ENCODE measurements at regions not wholly inside any gene's neighbourhood (a gene's known extent, or its start where the extent isn't known, plus 50 kb on each side); places are given as distances from the start of the nearest gene placed in this dataset.

GRCh38 chr14:89651805-89652204 is 234.8 kb upstream of the FOXN3 start:
- Histone ChIP-seq H3K36me3 (replicated peaks in 1 of 2; ENCODE audit: insufficient read depth in 1 of 2, low read depth in 2 of 2) (no peaks in the 10 kb centered on the region), H3K9me3 (no peaks in the 10 kb centered on the region), H3K4me1 (peaks cover 23% of the 10 kb centered on the region), H3K27ac (no peak overlapping the region), H3K4me3 (no peak overlapping the region), H3K27me3 (no peaks in the 10 kb centered on the region)
- intact Hi-C loops (cut with DNase I) = no loop called here
- no peak for ATAC-seq
- TF ChIP-seq POLR2A (IDR thresholded peaks at IDR 0.05) (no peak), CTCF (IDR thresholded peaks at IDR 0.05) (no peak)
- no peak for DNase-seq
- 87 to 95% methylated on average over 2 of the region's 2 CpGs for WGBS, 2 donors

GRCh38 chr14:89650077-89650978 is 233.3 kb upstream of the FOXN3 start:
- intact Hi-C loops (cut with DNase I) = no loop called here
- H3K27me3 ChIP-seq = no peaks in the 10 kb centered on the region
- H3K4me3 ChIP-seq = no peak overlapping the region
- TF ChIP-seq CTCF (IDR thresholded peaks at IDR 0.05) (no peak), POLR2A (IDR thresholded peaks at IDR 0.05) (no peak)
- ATAC-seq (no peak), DNase-seq (no peak)
- H3K9me3 ChIP-seq = no peaks in the 10 kb centered on the region
- 89 to 92% methylated on average over 4 of the region's 4 CpGs for WGBS, 2 donors
- H3K4me1 ChIP-seq = peaks cover 23% of the 10 kb centered on the region
- peak overlapping the region in 3 of 4 donors; percentile 16 to 42 (median 42) for H3K27ac ChIP-seq
- H3K36me3 ChIP-seq (replicated peaks in 1 of 2; ENCODE audit: insufficient read depth in 1 of 2, low read depth in 2 of 2) = no peaks in the 10 kb centered on the region

GRCh38 chr14:89649451-89650075 is 232.5 kb upstream of the FOXN3 start:
- no peak for DNase-seq
- H3K9me3 ChIP-seq = no peaks in the 10 kb centered on the region
- H3K27me3 ChIP-seq = no peaks in the 10 kb centered on the region
- no peak for TF ChIP-seq POLR2A (IDR thresholded peaks at IDR 0.05)
- no peak for TF ChIP-seq CTCF (IDR thresholded peaks at IDR 0.05)
- peak overlapping the region in 1 of 4 donors; percentile 42 for H3K27ac ChIP-seq
- peaks cover 16% of the 10 kb centered on the region for H3K4me1 ChIP-seq
- 82 to 90% methylated on average over 7 of the region's 7 CpGs for WGBS, 2 donors
- no peak overlapping the region for H3K4me3 ChIP-seq
- H3K36me3 ChIP-seq (replicated peaks in 1 of 2; ENCODE audit: insufficient read depth in 1 of 2, low read depth in 2 of 2) = no peaks in the 10 kb centered on the region
- intact Hi-C loops (cut with DNase I) = no loop called here
- ATAC-seq = no peak

GRCh38 chr14:89648924-89649323 is 231.9 kb upstream of the FOXN3 start:
- peaks cover 14% of the 10 kb centered on the region for H3K4me1 ChIP-seq
- H3K36me3 ChIP-seq (replicated peaks in 1 of 2; ENCODE audit: insufficient read depth in 1 of 2, low read depth in 2 of 2) = no peaks in the 10 kb centered on the region
- H3K27ac ChIP-seq = no peak overlapping the region
- H3K27me3 ChIP-seq = no peaks in the 10 kb centered on the region
- ATAC-seq (no peak), DNase-seq (no peak)
- WGBS, 2 donors = 84 to 87% methylated on average over 5 of the region's 5 CpGs
- no peak for TF ChIP-seq POLR2A (IDR thresholded peaks at IDR 0.05)
- TF ChIP-seq CTCF (IDR thresholded peaks at IDR 0.05) = no peak
- intact Hi-C loops (cut with DNase I) = no loop called here
- H3K9me3 ChIP-seq = no peaks in the 10 kb centered on the region
- H3K4me3 ChIP-seq = no peak overlapping the region

Data from body of pancreas (tissue), 4 donors.